ENCODE measurements at regions not wholly inside any gene's neighbourhood (a gene's known extent, or its start where the extent isn't known, plus 50 kb on each side); places are given as distances from the start of the nearest gene placed in this dataset.

DNA sequence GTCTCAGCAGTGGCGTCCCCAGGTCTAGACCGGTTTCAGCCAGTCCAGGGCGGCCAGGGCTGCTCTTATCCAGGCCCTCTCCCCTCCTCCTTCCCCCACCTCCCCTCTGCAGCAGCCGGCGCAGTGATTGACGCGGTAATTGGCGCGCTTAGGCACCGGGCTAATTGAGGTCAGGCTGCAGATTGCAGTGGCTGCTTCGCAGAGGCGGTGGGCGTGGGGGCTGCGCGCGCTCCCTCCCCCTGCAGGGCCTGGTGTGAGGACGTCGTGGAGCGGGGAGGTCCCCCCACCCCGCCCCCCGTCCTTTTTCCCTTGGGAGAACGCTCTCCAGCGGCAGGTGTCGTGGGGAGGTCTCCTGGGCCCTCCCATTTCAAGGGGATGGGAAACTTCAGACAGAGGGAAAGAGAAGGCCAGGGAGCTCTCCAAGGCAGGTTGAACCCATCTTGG lies 70.4 kb upstream of the BLCAP start:
- no peak for DNase-seq (ENCODE audit: low spot score)

DNA sequence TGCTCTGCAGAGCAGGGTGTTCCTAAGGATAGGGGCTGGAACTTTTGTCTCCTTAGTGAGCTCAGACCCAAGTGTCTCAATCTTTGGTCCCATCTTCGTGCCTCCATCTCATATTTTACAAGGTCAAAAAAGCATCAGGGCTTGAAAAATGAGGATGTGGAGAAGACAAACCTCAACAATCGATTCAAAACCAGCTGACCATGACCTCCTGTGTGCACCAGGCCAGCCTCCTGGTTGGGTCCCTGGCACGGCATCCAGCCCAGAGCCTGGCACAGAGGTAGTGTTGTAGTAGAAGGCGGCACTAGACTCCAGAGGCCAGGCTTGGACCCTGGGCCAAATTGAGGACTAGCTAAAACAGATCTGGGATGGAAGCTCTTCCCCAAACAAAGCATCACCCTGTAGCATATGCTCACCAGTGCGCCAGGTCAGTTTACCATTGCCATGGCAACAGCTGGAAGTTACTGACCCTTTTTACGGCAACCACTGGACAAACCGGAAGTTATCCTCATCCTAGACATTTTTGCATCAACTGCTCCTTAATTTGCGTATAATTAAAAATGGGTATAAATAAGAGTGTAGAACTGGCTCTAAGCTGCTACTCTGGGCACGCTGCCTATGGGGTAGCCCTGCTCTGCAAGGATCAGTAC lies 69.3 kb upstream of the BLCAP start:
- no peak for DNase-seq (ENCODE audit: low spot score)

- DNase-seq (ENCODE audit: low spot score) = no peak
These were observed 68.5 kb upstream of the BLCAP start for GRCh38 chr20:37596168-37596567.

DNA sequence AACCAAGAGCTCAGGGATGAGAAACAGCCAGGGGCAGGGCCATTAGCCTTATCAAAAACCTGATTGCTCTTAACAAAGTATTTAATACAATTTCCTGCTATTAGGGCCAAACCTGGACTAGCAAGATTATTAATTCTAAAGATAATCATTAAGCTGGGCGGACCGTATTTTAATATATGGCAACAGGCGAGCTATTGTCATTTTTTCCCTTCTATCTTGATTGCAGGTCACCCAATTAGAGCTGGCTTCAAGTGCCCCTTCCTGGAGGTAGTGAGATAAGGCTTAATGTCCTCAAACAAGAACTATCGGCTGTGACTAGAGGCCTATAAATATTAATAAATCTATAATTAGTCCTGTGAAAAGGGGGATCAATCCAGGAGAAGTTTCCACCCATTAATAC lies 66.0 kb upstream of the BLCAP start:
- DNase-seq (ENCODE audit: low spot score) = no peak

- DNase-seq (ENCODE audit: low spot score) = no peak
These were observed 63.3 kb upstream of the BLCAP start for GRCh38 chr20:37590938-37591490.

DNA sequence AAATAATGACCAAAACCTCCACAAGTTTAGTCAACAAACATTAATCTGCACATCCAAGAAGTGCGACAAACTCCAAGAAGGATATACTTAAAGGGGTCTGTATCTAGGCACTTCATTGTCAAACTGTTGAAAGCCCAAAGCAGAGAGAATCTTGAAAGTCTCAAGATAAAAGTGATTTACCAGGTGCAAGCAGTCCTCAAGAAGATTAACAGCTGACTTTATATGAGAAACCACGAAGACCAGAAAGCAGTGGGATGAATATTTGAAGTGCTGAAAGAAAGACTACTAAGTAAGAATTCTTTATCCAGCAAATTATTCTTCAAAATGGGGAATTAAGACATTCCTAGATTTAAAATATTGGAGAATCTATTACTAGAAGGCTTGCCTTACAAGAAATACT lies 58.4 kb upstream of the BLCAP start:
- DNase-seq (ENCODE audit: low spot score) = no peak

- no peak for DNase-seq (ENCODE audit: low spot score)
These were observed 56.6 kb upstream of the BLCAP start for GRCh38 chr20:37584238-37584807.

DNA sequence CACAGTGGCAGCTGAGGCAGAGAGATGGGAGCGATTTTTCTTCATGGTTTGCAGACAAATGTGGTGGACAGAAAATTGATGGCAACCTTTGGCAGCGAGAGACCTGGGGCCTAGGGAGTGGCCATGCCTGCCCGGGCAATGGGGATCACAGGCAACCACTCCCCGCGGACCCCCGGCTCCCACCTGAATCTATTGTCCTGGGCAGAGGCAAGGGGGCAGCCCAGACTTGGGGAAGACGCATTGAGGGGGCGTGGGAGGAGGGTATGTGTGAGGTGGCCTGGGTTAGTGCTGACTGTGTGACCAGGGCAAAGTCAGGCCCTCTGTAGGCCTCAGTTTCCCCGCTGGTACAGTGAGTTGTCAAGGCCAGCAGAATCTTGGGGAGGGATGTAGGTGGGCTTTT lies 53.6 kb upstream of the BLCAP start:
- DNase-seq (ENCODE audit: low spot score) = no peak

GRCh38 chr20:37580069-37580468 lies 52.4 kb upstream of the BLCAP start:
- DNase-seq (ENCODE audit: low spot score) = no peak

- DNase-seq (ENCODE audit: low spot score) = no peak
These were observed 51.4 kb upstream of the BLCAP start for GRCh38 chr20:37579106-37579505.

GRCh38 chr20:37577981-37578380 lies 50.3 kb upstream of the BLCAP start:
- no peak for DNase-seq (ENCODE audit: low spot score)

Data from mucosa of gallbladder (tissue), 1 donor.